HG03558 (cell line): ENCODE measurements at regions not wholly inside any gene's neighbourhood (a gene's known extent, or its start where the extent isn't known, plus 50 kb on each side); places are given as distances from the start of the nearest gene placed in this dataset.

Source experiments
- ATAC-seq: cut with Tn5 transposase; IDR thresholded peaks from one replicate; pipeline ENCODE4 v1.9.1; 2021; ENCODE audit warnings: moderate number of reproducible peaks; ENCODE audit not compliant: unreplicated experiment; ENCODE audit errors: extremely low read depth

DNA sequence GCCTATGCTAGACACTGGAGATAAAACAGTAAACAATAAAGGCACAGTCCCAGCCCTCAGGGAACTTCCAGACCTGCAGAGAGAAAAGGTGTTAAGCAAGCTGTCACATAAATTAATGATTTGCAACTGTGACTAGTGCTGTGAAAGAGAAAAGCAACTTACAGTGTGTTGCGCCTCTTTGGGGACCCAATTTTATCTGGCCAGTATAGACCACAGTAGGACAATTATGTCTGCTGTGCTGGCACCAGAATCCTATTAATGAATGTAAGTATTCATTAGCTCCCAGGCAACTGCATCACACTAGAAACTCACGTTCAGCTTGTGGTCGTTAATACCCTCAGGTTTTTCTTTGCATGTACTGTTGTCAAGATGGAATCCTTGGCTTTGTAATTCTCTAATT is 55.3 kb upstream of the CHST9 start:
- ATAC-seq, result no peak

DNA sequence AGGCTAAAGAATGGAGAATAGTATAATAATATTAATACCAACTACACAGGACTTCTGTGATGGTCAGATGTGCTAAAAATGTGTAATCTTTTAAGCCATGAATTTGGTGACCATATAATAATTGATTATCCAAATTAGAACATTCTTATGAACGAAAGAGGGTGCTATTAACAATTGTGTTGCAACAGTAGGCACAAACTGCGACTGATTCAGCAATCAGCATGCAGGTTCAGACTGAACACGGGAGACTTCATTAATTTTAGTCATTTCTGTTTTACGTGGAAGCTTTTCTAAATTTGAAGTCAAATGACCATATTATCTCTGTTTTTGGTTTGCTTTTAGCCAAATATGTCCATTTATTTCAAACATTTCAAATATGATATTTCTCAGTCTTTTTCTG is 54.6 kb upstream of the CHST9 start:
- no peak for ATAC-seq

DNA sequence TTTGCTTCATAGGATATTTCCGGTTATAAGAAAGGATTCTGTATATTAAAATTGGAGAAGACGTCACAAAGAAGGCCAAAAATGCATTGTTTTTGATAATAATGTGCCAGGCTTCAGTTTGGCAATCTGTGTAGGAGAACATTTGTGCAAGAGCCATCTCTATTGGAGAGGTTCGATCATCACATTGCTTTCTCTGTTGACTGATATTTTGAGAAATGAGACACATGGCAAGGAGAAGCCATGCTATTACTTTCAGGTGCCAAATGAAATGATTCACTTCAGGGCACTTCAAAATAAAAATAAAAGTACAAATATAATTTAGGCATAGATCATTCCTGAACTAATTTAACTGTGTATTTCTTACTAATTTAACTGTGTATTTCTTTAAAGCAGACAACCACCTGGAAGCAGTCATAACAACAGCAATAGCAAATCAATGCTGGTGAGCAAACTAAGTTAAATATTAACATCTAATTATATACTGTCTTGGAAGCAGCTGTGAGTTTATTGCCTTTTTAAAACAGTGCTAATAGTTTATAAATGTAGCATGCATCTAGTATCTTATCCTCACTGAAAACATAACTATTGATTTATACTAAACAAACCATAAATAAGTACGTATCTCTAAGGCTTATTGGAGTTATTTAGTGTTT is 50.2 kb upstream of the CHST9 start:
- no peak for ATAC-seq
